ENCODE measurements at regions not wholly inside any gene's neighbourhood (a gene's known extent, or its start where the extent isn't known, plus 50 kb on each side); places are given as distances from the start of the nearest gene placed in this dataset.
"Not testable (repeated sequence)": the region's sequence is repeated elsewhere in the genome, so short reads cannot be mapped to it uniquely, and the experiment has no call there.

DNA sequence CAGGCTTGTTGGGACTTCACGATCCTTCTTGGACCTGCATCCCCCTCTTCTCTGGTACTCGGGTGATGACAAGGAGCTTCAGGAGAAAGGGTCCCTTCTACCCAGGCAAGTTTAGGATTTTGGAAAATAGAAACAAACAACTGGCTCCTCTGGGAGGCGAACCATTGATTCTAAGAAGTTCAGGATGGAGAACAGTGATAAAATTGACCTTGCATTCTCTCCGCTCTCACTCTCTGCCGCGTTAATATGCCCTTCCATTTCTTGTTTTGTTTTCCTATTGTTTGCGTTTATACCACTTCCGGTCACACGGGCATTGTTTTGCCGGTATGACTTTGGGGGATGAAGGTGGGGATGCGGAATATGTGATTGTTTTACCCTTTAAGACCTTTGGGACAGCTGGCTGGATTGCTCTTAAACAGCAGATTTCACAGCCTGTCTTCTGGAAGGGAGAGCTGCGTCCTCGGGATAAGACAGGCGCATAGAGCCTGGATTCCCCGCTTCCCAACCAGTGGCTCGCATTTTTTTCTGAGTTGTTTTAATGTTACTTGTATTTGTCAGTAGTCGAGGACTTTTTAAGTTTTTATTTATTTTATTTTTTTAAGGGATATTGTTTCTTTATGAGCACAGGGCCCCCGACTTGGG, 144.3 kb upstream of the ZNF184 start:
- no peak for DNase-seq

DNA sequence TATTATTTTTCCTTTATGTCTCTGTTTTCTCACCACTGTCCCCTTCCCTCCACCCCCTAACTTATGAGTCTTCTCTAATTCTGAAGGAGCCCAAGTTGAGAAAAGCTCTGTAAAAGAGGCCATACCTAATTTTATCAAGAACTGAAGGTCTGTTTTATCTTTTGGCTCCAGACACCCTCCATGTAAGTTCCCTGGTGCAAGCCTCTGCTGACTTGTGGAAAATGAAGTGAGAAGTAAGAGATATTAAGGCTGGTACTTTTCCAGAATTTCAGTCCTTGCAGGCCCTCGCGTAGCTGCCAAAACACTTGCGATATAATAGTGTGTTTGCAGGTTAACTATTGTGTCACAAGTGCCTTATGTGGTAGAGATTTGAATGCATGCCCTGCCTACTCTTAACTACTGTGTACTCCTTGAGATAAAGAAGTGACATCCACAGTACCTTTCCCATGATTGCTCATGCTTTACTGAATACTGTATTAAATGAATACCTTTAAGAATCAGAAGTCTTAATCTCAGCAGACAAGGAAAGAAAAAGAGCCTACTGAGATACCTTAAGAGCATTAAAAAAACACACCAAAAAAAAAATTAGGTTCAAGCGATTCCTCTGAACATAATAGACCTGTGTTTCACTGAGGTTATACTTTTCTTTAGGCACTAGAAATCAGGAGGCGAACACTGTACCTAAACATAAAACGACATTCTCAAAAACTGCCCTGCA, 143.6 kb upstream of the ZNF184 start:
- DNase-seq: no peak

DNA sequence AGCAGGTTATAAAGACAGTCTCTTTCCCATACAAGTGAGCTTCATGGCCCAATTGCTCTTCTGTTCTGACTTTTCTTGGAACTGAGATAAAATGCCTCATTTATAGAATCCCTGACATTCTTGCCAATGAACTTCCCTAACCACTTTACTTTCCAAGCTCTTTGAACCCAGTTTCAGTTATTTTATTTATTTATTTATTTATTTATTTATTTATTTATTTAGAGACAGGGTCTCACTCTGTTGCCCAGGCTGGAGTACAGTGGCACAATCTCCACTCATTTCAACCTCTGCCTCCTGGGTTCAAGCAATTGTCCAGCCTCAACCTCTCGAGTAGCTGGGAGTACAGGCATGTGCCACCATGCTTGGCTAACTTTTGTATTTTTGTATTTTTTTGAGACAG, 138.5 kb upstream of the ZNF184 start:
- DNase-seq: no peak

GRCh38 chr6:27608916-27609883, 136.3 kb upstream of the ZNF184 start:
- no peak for DNase-seq

- DNase-seq: no peak
Observed at GRCh38 chr6:27605401-27606342, 132.8 kb upstream of the ZNF184 start.

GRCh38 chr6:27604986-27605385, 132.1 kb upstream of the ZNF184 start:
- no peak for DNase-seq

- DNase-seq: no peak
Observed at GRCh38 chr6:27601668-27602254, 128.9 kb upstream of the ZNF184 start.

- no peak for DNase-seq
Observed at GRCh38 chr6:27599859-27600532, 127.1 kb upstream of the ZNF184 start.

GRCh38 chr6:27597031-27597567, 124.2 kb upstream of the ZNF184 start:
- DNase-seq: not testable (repeated sequence)

GRCh38 chr6:27593861-27594260, 121.0 kb upstream of the ZNF184 start:
- no peak for DNase-seq

DNA sequence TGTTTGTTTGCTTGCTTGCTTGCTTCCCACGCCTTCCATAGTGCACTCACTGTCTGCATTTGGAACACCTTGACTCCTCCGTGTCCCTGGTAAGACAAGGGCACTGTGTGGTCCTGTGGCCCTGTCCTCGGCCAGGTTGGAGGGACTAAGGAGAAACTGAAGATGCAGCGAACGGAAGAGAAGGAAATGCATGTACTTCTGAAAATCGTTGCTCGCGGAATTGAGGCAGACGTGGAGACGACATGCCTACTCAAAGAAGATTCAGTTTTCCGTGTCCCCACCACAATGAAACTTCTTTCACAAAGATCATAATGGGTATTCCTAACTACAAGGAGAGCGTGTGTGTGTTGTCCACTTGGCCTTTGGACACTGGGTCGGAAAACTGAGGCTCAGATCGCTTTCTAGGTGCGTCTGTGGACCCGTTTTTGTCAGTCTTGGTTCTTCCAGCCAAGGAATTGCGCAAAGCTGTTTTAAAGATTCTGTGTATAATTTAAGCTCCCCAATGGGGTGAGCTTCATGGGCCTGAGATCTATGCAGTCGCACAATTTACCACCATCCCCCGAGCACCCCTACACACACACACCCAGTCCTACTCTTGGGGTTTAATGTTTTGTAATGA, 120.4 kb upstream of the ZNF184 start:
- DNase-seq: no peak

DNA sequence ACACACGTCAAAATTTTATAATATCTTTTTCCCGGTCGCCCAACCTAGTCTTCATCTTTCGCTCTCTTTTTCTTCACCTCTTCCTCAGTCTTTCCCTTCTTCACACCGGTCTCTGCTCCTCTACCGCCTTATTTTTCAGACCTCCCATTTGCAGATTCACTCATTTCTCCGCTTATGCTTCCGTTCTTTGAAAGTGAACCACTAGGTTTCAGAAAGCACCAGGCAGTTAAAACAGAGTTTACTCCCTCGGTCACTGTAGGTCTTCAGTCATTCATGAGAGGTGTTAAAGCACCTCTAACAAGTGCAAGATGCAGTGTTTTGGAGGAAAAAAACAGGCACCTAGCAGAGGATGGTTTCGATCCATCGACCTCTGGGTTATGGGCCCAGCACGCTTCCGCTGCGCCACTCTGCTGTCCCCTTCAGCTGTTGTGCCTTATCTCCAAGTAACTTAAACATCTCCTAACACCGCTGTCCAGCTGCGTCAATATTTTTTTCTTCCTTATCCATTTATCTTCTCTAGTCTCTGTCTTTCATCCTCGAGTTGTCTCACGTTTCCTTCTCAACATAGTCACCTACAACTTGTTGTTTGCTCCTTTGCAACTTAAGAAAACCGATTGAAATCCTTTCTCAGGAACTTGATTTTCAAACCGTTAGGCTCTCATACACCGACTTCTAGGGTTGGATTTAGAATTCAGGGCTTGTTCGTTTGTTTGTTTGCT, 119.7 kb upstream of the ZNF184 start:
- DNase-seq: no peak

GRCh38 chr6:27591699-27592480, 119.0 kb upstream of the ZNF184 start:
- DNase-seq: no peak

GRCh38 chr6:27585316-27585715, 112.4 kb upstream of the ZNF184 start:
- DNase-seq: not testable (repeated sequence)

DNA sequence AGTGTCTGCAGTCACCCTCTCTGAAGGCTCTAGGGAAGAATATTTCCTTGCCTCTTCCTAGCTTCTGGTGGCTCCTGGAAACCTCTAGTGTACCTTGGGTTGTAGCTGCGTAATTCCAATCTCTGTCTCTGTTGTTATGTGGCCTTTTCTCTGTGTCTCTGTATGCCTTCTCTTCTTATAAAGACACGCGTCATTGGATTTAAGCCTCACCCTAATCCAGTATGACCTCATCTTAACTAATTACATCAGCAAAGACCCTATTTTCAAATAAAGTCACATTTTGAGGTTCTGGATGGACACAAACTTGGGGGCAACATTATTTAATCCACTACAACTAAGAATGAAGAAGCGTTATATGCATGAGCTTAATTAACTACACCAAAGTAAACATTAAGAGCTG, 111.4 kb upstream of the ZNF184 start:
- no peak for DNase-seq

GRCh38 chr6:27582928-27583725, 110.2 kb upstream of the ZNF184 start:
- no peak for DNase-seq

DNA sequence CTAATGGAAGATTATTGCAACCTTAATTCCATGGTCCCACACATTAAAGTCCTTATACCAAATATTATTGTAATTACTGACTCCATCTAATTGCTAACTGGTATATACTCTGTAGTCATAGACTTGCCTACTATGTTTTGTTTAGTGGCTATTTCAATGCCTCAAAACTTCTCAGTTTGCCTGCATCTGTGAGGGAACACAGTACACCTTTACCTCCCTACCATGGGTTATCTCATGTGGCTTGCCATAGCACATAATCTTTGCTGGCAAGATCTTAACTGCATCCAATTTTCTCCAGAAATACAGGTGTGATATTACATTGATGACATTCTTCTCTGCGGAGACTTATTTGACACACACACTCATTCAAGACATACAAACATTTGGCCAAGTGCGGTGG, 107.1 kb upstream of the ZNF184 start:
- DNase-seq: no peak

DNA sequence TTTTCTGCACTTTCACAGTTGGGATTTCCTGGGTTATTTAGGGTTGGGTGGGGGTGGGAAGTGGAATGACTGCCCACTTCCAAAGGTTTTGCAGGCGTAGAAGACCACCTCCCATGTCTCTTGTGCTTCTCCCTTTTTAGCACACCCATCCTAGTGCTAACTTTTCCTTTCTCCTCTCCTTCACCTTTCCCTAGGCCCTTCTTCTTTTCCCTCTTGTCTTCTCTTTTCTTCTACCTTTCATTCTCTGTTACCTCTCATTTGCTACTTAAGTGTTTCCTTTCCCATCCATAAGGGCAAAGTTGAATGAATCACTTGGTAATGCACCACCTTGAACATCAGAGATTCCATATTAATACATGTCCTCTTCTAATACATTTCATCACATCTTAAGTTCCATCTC, 105.0 kb upstream of the ZNF184 start:
- no peak for DNase-seq

All from activated effector memory CD4-positive, alpha-beta T cell treated with Interleukin-2 at 50 U/mL for 16 hours (primary cell).